ENCODE measurements at regions not wholly inside any gene's neighbourhood (a gene's known extent, or its start where the extent isn't known, plus 50 kb on each side); places are given as distances from the start of the nearest gene placed in this dataset.

DNA sequence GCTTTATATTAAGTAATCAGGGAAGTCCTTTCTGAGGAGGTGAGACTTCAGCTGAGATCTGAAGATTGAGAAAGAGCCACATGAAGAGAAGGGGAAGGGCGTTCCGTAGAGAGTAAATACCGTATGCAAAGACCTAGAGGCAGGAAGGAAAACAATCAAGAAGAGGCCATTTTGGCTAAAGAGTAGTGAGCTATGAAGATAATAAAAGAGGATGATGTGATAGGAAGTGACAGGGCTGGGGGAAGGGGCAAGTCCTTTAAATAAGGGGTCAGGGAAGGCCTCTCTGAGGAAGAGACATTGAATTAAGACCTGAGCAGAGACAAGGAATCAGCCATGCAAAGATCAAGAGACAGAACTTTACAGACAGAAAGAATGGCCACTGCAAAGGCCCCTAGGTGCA lies 86.2 kb downstream of the ZIC3 start:
- TF ChIP-seq HEYL (CRISPR knock-in tag; IDR thresholded peaks at IDR 0.05) (no peak), POLR2AphosphoS2 (conservative IDR thresholded peaks at IDR 0.05; ENCODE audit: low read length) (no peak), RAD21 (conservative IDR thresholded peaks at IDR 0.05 in 1 of 2, IDR thresholded peaks at IDR 0.05 in 1 of 2) (no peak), JUN (IDR thresholded peaks at IDR 0.05) (no peak), RFX5 (IDR thresholded peaks at IDR 0.05) (no peak), E2F6 (IDR thresholded peaks at IDR 0.05; ENCODE audit: borderline replicate concordance, low read depth) (no peak), POLR2A (IDR thresholded peaks at IDR 0.05; ENCODE audit: low read length) (no peak), HOXB13 (CRISPR knock-in tag; IDR thresholded peaks at IDR 0.05; ENCODE audit: low read depth) (no peak), CEBPB (IDR thresholded peaks at IDR 0.05) (no peak), SMC3 (IDR thresholded peaks at IDR 0.05) (no peak)
- TF ChIP-seq, protein P1, sequence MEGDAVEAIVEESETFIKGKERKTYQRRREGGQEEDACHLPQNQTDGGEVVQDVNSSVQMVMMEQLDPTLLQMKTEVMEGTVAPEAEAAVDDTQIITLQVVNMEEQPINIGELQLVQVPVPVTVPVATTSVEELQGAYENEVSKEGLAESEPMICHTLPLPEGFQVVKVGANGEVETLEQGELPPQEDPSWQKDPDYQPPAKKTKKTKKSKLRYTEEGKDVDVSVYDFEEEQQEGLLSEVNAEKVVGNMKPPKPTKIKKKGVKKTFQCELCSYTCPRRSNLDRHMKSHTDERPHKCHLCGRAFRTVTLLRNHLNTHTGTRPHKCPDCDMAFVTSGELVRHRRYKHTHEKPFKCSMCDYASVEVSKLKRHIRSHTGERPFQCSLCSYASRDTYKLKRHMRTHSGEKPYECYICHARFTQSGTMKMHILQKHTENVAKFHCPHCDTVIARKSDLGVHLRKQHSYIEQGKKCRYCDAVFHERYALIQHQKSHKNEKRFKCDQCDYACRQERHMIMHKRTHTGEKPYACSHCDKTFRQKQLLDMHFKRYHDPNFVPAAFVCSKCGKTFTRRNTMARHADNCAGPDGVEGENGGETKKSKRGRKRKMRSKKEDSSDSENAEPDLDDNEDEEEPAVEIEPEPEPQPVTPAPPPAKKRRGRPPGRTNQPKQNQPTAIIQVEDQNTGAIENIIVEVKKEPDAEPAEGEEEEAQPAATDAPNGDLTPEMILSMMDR (IDR thresholded peaks at IDR 0.05), result no peak

Data from A549 (cell line).